Effector CD4-positive, alpha-beta T cell (primary cell): ENCODE measurements at regions not wholly inside any gene's neighbourhood (a gene's known extent, or its start where the extent isn't known, plus 50 kb on each side); places are given as distances from the start of the nearest gene placed in this dataset.
"Not testable (repeated sequence)": the region's sequence is repeated elsewhere in the genome, so short reads cannot be mapped to it uniquely, and the experiment has no call there.

ENCODE experiments used
- DNase-seq: peaks from one replicate; pipeline ENCODE4 v3.0.0-alpha.2; 2020

GRCh38 chr1:120941066-120941465, 51.5 kb downstream of the PPIAL4A start:
- not testable (repeated sequence) for DNase-seq

DNA sequence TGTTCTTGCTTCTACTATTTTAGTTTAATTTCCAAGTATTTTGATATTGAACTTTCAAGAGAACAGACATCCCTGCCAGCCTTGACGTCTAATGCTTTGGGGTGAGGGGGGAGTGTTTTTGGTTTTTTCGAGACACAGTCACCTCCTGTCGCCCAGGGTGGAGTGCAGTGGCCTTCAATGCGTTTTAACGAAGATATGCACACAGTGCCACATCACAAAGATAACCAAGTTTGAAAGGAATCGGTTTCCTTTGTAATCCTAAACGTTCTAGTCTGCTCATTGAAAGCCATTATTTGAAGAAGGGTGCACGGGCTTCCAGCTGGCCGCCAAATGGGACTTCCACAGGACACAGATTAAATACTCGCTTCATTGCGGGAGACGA, 52.3 kb downstream of the PPIAL4A start:
- not testable (repeated sequence) for DNase-seq

- peak; percentile 74 for DNase-seq
Observed at GRCh38 chr1:120942218-120942944, 52.8 kb downstream of the PPIAL4A start.

GRCh38 chr1:120942945-120943319, 53.4 kb downstream of the PPIAL4A start:
- not testable (repeated sequence) for DNase-seq

DNA sequence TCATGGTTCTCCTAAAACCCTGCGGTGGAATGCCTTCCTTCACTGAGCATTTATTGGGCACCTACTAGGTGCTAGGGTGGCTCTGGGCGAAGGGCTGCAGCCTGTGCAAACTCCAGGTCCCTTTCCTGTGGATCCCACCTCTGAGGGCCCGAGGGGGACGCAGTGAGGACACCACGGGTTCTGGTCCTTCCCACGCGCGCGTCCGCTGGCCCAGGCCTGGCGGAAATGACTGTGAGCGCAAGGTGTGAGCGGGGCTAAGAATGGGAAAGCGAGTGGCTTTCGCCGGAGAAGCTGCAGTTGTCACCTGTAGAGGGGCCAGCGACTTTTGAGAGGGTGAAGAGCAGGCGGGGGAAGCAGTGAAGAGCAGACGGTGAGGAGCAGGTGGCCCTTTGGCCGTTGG, 55.1 kb downstream of the PPIAL4A start:
- DNase-seq: not testable (repeated sequence)

GRCh38 chr1:120945122-120945521, 55.6 kb downstream of the PPIAL4A start:
- DNase-seq: not testable (repeated sequence)

- DNase-seq: not testable (repeated sequence)
Observed at GRCh38 chr1:120947114-120947513, 57.5 kb downstream of the PPIAL4A start.

- not testable (repeated sequence) for DNase-seq
Observed at GRCh38 chr1:120949724-120950123, 60.2 kb downstream of the PPIAL4A start.

DNA sequence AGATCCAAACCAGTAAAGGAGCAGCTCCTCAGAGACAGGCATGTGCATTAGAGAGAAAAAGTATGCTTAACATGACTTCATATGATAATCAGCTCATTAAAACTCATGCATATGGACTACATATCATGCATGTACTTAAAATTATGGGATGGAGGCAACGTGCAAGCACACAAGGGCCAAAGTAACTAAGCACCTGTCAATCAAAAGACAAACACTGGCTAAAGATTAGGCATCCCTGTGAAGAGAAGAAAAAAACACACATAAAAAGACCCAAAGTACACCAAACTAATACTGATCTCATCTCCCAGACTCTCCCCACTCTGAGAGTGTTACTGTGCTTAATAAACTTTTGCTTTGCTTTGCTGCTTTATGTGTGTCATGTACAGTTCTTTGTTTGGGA, 61.1 kb downstream of the PPIAL4A start:
- not testable (repeated sequence) for DNase-seq

DNA sequence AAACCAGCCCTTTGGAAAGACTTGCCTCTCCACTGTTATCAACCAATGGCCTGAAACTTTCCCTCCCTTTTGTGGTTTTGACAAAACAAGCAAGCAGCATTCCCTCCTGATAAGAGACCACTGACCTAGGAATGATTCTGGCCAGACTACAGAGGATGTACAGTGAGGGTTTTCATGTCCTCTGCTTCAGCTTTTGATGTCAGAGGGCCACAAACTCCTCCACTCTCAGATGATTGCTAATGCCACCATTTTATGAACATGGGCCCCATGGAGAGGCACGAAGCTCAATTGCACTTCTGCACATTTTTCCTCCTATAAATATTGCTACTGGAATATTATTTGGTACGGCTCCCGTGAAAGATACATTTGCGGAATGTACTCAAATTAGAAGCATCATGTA, 61.5 kb downstream of the PPIAL4A start:
- not testable (repeated sequence) for DNase-seq

- not testable (repeated sequence) for DNase-seq
Observed at GRCh38 chr1:120952207-120952870, 62.8 kb downstream of the PPIAL4A start.

DNA sequence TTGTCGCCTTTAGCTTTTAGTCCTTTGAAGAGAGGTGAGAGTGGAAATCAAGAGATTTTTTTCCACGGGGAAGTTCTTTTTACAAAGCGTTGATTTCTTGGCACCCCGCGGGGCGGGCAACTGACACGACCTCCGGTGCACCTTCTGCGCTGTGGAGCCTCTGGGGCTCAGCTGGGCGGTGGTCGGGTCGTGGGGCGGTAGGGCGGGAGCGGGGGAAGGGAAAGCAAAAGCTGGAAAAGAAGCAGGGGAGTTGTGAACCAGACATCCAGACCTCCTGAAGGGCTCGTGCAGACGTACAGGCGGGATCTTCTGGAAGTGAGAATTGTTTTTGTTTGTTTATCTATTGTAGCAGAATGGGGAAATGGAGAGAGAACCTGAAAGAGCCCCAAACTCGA, 63.3 kb downstream of the PPIAL4A start:
- not testable (repeated sequence) for DNase-seq

GRCh38 chr1:120954736-120955135, 65.2 kb downstream of the PPIAL4A start:
- DNase-seq: no peak

DNA sequence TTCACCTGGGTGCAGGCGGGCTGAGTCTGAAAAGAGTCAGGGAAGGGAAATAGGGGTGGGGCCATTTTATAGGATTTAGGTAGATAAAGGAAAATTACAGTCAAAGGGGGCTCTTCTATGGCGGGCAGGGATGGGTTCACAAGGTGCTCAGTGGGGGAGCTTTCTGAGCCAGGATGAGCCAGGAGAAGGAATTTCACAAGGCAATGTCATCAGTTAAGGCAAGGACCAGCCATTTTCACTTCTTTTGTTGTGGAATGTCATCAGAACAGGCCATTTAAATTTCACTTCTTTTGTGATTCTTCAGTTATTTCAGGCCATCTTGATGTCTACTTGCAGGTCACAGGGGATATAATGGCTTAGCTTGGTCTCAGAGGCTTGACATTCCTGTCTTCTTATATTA, 66.4 kb downstream of the PPIAL4A start:
- DNase-seq: not testable (repeated sequence)

DNA sequence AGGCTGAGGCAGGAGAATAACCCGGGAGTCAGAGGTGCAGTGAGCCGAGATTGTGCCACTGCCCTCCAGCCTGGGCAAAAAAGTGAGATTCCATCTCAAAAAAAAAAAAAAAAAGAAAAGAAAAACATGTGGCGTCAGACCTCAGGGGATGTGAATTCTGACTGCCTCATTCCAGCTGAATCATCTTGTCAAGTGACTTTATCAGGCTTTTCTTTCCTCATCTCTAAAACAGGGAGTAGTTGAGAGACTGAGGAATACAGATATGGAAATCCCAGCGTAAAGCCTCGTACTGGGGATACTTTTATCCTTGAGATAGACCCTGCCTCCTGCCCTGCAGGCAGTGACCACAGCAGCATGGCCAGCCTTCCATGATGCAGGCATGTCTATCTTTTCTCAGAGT, 76.4 kb downstream of the PPIAL4A start:
- DNase-seq: not testable (repeated sequence)

DNA sequence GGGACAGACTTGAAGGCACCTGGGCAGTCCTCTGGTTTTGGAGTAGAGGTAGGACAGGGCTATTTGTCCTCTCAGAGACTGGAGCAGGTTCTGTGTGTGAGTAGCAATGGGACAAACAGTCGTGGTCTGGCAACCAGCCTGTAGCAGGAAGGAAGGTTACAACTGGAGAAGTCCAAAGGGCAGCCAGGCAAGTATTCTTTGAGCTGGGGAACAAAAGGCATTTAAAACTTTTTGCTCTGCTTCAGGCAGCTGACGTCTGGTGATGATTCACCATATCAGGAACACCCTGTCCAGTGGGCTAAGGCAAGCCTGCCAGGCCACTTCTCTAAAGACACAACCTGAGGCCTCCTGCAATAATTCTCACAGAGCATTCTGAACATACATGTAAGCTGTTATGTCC, 83.3 kb downstream of the PPIAL4A start:
- DNase-seq: not testable (repeated sequence)

DNA sequence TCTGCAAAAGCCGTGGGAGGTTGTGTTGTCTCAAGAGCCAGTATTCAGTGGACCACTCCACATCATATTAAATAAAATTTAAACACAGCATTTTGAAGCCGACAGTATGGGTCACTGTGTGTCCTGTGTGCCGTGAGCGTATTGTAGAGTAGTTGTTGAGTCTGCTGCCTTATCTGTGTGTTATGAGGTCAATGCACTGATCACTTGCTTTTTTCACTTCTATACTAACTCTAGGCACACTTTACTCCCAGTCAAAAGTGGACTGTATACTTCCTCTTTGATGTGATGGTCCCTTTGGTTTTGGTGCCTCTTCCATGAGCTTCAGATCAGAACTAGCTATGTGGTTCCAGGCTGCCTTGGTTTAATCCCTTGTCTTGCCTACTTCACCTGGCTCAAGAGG, 84.3 kb downstream of the PPIAL4A start:
- not testable (repeated sequence) for DNase-seq

GRCh38 chr1:120977279-120977678, 87.7 kb downstream of the PPIAL4A start:
- DNase-seq: not testable (repeated sequence)

- not testable (repeated sequence) for DNase-seq
Observed at GRCh38 chr1:120981489-120982094, 92.0 kb downstream of the PPIAL4A start.

DNA sequence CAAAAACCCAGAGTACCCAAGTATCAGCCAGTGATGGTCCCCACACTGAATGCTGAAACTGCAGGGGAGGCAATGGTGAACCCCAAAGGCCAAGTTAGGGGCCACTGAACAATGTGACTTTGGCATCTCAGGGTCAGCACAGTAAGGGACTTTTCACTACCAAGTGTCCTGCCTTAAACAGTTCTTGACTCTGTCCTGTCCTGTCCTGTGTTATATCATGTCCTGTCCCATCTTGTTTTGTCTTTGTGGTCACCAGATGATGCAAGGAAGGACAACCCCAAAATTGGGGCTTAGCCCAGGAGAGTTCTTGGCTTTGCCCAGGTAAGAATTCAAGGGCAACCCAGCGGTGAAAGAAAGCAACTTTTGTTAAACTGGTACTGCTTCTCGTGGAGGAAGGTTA, 105.0 kb downstream of the PPIAL4A start:
- not testable (repeated sequence) for DNase-seq

DNA sequence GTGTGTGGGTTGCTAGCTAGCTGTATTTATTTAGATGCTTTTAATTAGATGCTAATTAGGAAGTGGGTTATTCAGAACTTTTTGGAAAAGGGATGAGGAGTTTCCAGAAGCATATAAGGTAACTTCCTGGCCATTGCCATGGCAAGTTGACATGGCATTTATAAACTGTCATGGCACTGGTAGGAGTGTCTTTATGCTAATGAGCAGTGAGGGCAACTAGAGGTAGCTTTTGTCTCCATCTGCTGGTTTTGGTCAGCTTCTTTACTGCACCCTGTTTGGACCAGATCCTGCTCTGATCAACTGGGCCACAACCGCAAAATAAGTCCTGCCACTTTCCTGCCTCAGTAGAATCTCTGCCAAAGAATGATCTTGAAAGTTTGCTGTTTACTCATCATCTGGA, 105.5 kb downstream of the PPIAL4A start:
- not testable (repeated sequence) for DNase-seq

DNA sequence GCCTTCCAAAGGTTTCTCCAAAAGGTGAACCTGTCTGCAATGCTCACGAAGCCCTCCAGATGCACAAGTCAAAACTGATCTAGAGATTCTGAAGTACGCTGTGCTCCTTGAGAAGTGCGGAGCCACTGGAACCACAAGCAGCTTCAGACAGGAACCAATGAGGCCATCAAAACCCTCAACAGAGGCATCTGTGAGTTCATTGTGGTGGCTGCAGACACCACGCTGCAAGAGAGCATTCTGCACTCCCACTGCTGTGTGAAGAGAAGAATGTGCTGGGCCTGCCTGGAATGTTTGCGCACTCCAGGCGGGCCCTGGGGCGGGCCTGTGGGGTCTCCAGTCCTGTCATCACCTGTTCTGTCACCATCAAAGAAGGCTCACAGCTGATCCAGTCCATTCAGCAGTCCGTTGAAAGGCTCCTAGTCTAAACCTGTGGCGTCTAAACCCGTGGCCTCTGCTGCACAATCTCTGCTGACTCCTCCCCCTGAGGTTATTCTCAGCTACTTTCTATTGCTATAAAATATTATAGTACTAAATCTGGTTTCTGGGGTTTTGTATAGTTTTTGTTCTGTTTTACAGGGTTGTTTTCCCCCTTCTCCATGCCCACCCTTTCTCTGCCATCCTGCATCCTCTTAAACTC, 111.6 kb downstream of the PPIAL4A start:
- DNase-seq: not testable (repeated sequence)

GRCh38 chr1:121003230-121003629, 113.7 kb downstream of the PPIAL4A start:
- DNase-seq: not testable (repeated sequence)
